Glutamatergic neuron (in vitro differentiated cells): ENCODE measurements at regions not wholly inside any gene's neighbourhood (a gene's known extent, or its start where the extent isn't known, plus 50 kb on each side); places are given as distances from the start of the nearest gene placed in this dataset.

ENCODE experiments used
- DNase-seq: peaks from one replicate; pipeline ENCODE4 v3.0.0; 2022
- H3K27ac Mint-ChIP-seq: one replicate; pipeline ENCODE4 v1.8.0; 2020; ENCODE audit warnings: mild to moderate bottlenecking, mixed read lengths, inconsistent platforms; ENCODE audit not compliant: unreplicated experiment
- H3K27me3 Mint-ChIP-seq: one replicate; pipeline ENCODE4 v1.8.0; 2020; ENCODE audit warnings: mild to moderate bottlenecking, moderate library complexity, mixed read lengths, inconsistent platforms; ENCODE audit not compliant: unreplicated experiment
- H3K36me3 Mint-ChIP-seq: one replicate; pipeline ENCODE4 v1.8.0; 2020; ENCODE audit warnings: mild to moderate bottlenecking, mixed read lengths, inconsistent platforms; ENCODE audit not compliant: unreplicated experiment
- H3K4me1 Mint-ChIP-seq: one replicate; pipeline ENCODE4 v1.8.0; 2020; ENCODE audit warnings: mild to moderate bottlenecking, low read depth, mixed read lengths, inconsistent platforms; ENCODE audit not compliant: unreplicated experiment
- H3K4me3 Mint-ChIP-seq: one replicate; pipeline ENCODE4 v1.8.0; 2020; ENCODE audit warnings: mild to moderate bottlenecking, mixed read lengths, inconsistent platforms; ENCODE audit not compliant: unreplicated experiment
- H3K9me3 Mint-ChIP-seq: one replicate; pipeline ENCODE4 v1.8.0; 2020; ENCODE audit warnings: mild to moderate bottlenecking, moderate library complexity, mixed read lengths, inconsistent platforms; ENCODE audit not compliant: unreplicated experiment
- TF ChIP-seq, protein P1 (sequence below): fragments of 200-600 bp; sonication (generic); IDR thresholded peaks from one replicate; pipeline ENCODE4 v1.5.0; 2021; ENCODE audit not compliant: partially characterized antibody, unreplicated experiment

DNA sequence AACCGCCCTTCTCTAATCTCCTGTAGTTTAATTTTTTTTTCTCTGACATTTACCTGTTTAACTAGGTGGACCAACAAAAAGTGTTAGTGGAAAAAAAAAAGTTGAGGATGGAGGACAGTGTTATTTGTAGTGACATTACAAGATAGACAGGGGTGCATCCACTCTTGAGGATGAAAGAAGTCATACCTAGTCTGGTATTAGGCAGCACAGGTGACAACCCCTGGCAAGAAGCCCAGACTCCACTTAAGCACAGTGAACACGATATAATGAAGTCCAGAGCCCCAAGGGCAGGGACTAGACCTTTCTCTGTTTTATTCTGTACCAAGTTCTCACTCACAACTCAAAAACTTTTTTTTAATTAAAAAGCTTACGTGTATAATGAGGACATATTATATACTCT is 268.4 kb downstream of the GPR37 start:
- DNase-seq, result no peak
- no peaks in the 10 kb centered on the region for H3K36me3 Mint-ChIP-seq
- H3K9me3 Mint-ChIP-seq, result no peaks in the 10 kb centered on the region
- H3K4me1 Mint-ChIP-seq, result no peaks in the 10 kb centered on the region
- H3K27me3 Mint-ChIP-seq, result no peaks in the 10 kb centered on the region
- TF ChIP-seq, protein P1, sequence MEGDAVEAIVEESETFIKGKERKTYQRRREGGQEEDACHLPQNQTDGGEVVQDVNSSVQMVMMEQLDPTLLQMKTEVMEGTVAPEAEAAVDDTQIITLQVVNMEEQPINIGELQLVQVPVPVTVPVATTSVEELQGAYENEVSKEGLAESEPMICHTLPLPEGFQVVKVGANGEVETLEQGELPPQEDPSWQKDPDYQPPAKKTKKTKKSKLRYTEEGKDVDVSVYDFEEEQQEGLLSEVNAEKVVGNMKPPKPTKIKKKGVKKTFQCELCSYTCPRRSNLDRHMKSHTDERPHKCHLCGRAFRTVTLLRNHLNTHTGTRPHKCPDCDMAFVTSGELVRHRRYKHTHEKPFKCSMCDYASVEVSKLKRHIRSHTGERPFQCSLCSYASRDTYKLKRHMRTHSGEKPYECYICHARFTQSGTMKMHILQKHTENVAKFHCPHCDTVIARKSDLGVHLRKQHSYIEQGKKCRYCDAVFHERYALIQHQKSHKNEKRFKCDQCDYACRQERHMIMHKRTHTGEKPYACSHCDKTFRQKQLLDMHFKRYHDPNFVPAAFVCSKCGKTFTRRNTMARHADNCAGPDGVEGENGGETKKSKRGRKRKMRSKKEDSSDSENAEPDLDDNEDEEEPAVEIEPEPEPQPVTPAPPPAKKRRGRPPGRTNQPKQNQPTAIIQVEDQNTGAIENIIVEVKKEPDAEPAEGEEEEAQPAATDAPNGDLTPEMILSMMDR, result no peak
- no peak overlapping the region for H3K4me3 Mint-ChIP-seq
- no peak overlapping the region for H3K27ac Mint-ChIP-seq

DNA sequence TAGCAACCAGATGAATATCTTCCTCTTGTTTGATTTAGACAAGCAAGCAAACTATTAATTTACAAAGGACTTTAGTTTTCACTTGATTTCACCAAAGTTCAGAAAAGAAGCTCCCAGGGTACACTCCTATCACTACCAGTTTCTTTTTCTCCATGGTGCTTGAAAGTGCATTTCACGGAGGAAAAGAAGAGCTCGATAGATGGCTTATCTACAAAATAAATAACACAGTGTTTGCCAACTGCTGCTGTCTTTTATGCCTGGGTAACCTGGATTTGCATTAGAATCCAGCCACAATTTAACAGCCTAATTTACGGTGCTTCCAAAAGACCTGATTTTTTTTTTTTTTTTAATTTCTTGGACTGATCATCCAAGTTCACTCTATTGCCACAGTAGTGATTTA is 275.7 kb downstream of the GPR37 start:
- TF ChIP-seq, protein P1, result no peak
- Mint-ChIP-seq H3K27ac (no peak overlapping the region), H3K27me3 (no peaks in the 10 kb centered on the region), H3K36me3 (no peaks in the 10 kb centered on the region), H3K4me3 (no peak overlapping the region), H3K4me1 (no peaks in the 10 kb centered on the region), H3K9me3 (no peaks in the 10 kb centered on the region)
- DNase-seq, result no peak

DNA sequence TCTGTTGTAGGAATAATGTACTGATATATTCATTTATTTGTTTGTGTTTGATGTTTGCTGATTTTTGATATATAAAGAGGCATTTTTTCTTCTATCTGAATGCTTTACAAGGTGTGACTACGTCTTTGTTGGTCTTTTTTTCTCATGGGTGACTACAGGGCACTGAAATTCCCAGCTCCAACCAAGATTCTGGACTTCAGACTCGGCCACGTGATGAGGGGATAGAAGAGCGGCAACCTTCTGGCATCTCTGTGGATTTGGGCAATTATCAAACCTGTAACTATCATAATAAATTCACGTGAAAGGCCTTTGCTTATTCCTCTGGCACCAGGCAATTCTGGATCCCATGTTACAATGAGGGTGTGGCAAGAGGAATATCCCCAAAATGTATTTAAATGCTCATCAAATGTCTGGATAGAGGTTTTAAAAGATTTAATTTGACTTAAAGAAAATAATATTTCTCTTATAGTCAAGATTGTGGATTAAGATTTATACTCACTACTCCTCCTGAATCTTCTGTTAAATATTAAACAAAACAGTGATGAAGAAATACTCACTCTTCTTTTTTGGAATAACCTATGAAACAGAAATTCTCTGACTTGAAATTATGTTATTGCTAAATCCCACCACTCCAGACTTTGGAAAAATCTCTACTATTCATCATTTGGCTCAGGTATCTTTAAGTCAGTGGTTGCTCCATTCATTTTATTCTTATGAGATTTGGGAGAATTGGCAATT is 276.3 kb downstream of the GPR37 start:
- H3K4me3 Mint-ChIP-seq, result no peak overlapping the region
- no peaks in the 10 kb centered on the region for H3K36me3 Mint-ChIP-seq
- H3K9me3 Mint-ChIP-seq, result no peaks in the 10 kb centered on the region
- H3K27me3 Mint-ChIP-seq, result no peaks in the 10 kb centered on the region
- TF ChIP-seq, protein P1, result no peak
- no peak for DNase-seq
- H3K27ac Mint-ChIP-seq, result no peak overlapping the region
- no peaks in the 10 kb centered on the region for H3K4me1 Mint-ChIP-seq

DNA sequence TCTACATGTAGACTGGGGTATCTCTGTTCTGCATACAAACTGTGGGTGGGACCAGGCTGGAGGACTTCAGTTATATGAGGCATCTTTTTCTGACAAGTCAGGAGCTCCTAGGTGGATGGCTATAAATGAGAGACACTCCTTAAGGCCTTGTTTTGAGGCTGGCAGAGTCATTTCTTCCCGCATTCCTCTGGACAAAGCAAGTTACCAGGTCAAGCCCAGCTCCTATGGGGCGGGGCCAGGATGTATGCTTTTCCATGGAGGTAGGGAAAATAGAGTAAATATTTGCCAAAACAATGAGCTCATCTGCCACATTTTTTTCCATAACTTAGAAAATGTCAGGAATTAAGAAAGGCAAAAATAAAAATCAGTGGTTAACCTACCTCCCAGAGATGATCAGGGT is 283.4 kb downstream of the GPR37 start:
- Mint-ChIP-seq H3K27ac (no peak overlapping the region), H3K4me3 (no peak overlapping the region), H3K9me3 (no peaks in the 10 kb centered on the region), H3K4me1 (no peaks in the 10 kb centered on the region), H3K27me3 (no peaks in the 10 kb centered on the region), H3K36me3 (no peaks in the 10 kb centered on the region)
- TF ChIP-seq, protein P1, result no peak
- no peak for DNase-seq

DNA sequence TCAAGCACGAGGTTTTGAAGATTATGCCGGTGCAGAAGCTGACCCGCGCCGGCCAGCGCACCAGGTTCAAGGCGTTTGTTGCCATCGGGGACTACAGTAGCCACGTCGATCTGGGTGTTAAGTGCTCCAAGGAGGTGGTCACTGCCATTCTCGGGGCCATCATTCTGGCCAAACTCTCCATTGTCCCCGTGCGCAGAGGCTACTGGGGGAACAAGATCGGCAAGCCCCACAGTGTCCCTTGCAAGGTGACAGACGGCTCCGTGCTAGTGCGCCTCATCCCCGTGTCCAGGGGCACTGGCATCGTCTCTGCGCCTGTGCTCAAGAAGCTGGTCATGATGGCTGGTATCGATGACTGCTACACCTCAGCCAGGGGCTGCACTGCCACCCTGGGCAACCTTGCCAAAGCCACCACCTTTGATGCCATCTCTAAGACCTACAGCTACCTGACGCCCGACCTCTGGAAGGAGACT is 284.7 kb downstream of the GPR37 start:
- Mint-ChIP-seq H3K4me3 (no peak overlapping the region), H3K36me3 (no peaks in the 10 kb centered on the region), H3K27me3 (no peaks in the 10 kb centered on the region), H3K27ac (no peak overlapping the region), H3K4me1 (no peaks in the 10 kb centered on the region), H3K9me3 (no peaks in the 10 kb centered on the region)
- no peak for DNase-seq
- TF ChIP-seq, protein P1, result no peak
